Ammon's horn (tissue), 1 donor: ENCODE measurements at regions not wholly inside any gene's neighbourhood (a gene's known extent, or its start where the extent isn't known, plus 50 kb on each side); places are given as distances from the start of the nearest gene placed in this dataset.
"Not testable (repeated sequence)": the region's sequence is repeated elsewhere in the genome, so short reads cannot be mapped to it uniquely, and the experiment has no call there.

ENCODE experiments used
- DNase-seq: peaks from one replicate; pipeline ENCODE4 v3.0.0-alpha.2; 2016; ENCODE audit warnings: low spot score

GRCh38 chr2:185988907-185989306, 250.3 kb downstream of the FSIP2 start:
- not testable (repeated sequence) for DNase-seq

GRCh38 chr2:185990861-185991525, 252.4 kb downstream of the FSIP2 start:
- DNase-seq = no peak

GRCh38 chr2:185998562-185999070, 260.0 kb downstream of the FSIP2 start:
- no peak for DNase-seq

GRCh38 chr2:186009341-186009740, 270.7 kb downstream of the FSIP2 start:
- no peak for DNase-seq

GRCh38 chr2:186017278-186017677, 278.7 kb downstream of the FSIP2 start:
- DNase-seq = no peak

GRCh38 chr2:186024921-186025320, 286.3 kb downstream of the FSIP2 start:
- DNase-seq = no peak

GRCh38 chr2:186027922-186028321, 289.3 kb downstream of the FSIP2 start:
- DNase-seq = no peak

- no peak for DNase-seq
Measured at GRCh38 chr2:186031229-186031628, 292.6 kb downstream of the FSIP2 start.

- DNase-seq = no peak
Measured at GRCh38 chr2:186032102-186032738, 293.6 kb downstream of the FSIP2 start.

GRCh38 chr2:186032930-186033329, 294.3 kb downstream of the FSIP2 start:
- no peak for DNase-seq

GRCh38 chr2:186033541-186033940, 294.9 kb downstream of the FSIP2 start:
- DNase-seq = no peak

GRCh38 chr2:186036862-186037449, 298.4 kb downstream of the FSIP2 start:
- no peak for DNase-seq

- DNase-seq = no peak
Measured at GRCh38 chr2:186042207-186043028, 303.8 kb downstream of the FSIP2 start.

- DNase-seq = no peak
Measured at GRCh38 chr2:186044761-186045160, 306.2 kb downstream of the FSIP2 start.

- no peak for DNase-seq
Measured at GRCh38 chr2:186052930-186053329, 314.3 kb downstream of the FSIP2 start.

- no peak for DNase-seq
Measured at GRCh38 chr2:186058614-186059013, 320.0 kb downstream of the FSIP2 start.

GRCh38 chr2:186059096-186059495, 320.5 kb downstream of the FSIP2 start:
- no peak for DNase-seq

- no peak for DNase-seq
Measured at GRCh38 chr2:186060744-186061440, 322.3 kb downstream of the FSIP2 start.

GRCh38 chr2:186064507-186064906, 325.9 kb downstream of the FSIP2 start:
- DNase-seq = no peak

GRCh38 chr2:186065491-186065890, 326.9 kb downstream of the FSIP2 start:
- no peak for DNase-seq

- no peak for DNase-seq
Measured at GRCh38 chr2:186068139-186068801, 329.7 kb downstream of the FSIP2 start.
